Neural crest cell (in vitro differentiated cells): ENCODE measurements at regions not wholly inside any gene's neighbourhood (a gene's known extent, or its start where the extent isn't known, plus 50 kb on each side); places are given as distances from the start of the nearest gene placed in this dataset.

Source experiments
- DNase-seq: peaks from one replicate; pipeline ENCODE4 v3.0.0; 2021; ENCODE audit warnings: low read depth, mixed read lengths, low spot score
- H3K27ac Mint-ChIP-seq: one replicate; pipeline ENCODE4 v1.8.0; 2021; ENCODE audit warnings: mild to moderate bottlenecking, mixed read lengths; ENCODE audit not compliant: unreplicated experiment
- H3K27me3 Mint-ChIP-seq: 2 replicates; pipeline ENCODE4 v1.8.0; 2021; ENCODE audit warnings: low read depth, mild to moderate bottlenecking, mixed read lengths
- H3K36me3 Mint-ChIP-seq: 2 replicates; pipeline ENCODE4 v1.8.0; 2021; ENCODE audit warnings: low read depth, mild to moderate bottlenecking, mixed read lengths
- H3K4me1 Mint-ChIP-seq: 2 replicates; pipeline ENCODE4 v1.8.0; 2021; ENCODE audit warnings: mixed read lengths
- H3K4me3 Mint-ChIP-seq: one replicate; pipeline ENCODE4 v1.8.0; 2021; ENCODE audit warnings: mild to moderate bottlenecking, mixed read lengths
- H3K9me3 Mint-ChIP-seq: 2 replicates; pipeline ENCODE4 v1.8.0; 2021; ENCODE audit warnings: mixed read lengths
- TF ChIP-seq, protein P1 (sequence below): fragments of 200-600 bp; sonication (generic); conservative IDR thresholded peaks from 2 replicates; pipeline ENCODE4 v1.5.0; 2021; ENCODE audit warnings: antibody characterized with exemption, mild to moderate bottlenecking

DNA sequence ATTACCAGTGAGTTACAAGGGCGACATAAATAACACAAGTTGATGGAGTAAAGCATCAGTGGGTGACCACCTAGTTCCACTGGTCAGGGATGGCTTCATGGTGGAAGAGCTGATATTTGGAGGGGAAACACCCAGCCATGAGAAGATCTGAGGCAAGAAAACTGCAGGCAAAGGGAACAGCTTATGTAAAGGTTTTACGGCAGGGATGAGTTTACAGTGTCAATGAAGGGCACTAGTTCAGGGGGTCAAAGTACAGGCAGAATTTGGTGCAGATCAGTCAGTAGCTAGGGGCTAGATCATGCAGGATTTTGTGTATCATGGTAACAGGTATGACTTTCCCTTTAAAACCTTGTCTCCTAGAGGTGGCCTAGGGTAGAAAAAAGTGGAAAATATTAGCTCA, 339.6 kb downstream of the PMP22 start:
- TF ChIP-seq, protein P1, sequence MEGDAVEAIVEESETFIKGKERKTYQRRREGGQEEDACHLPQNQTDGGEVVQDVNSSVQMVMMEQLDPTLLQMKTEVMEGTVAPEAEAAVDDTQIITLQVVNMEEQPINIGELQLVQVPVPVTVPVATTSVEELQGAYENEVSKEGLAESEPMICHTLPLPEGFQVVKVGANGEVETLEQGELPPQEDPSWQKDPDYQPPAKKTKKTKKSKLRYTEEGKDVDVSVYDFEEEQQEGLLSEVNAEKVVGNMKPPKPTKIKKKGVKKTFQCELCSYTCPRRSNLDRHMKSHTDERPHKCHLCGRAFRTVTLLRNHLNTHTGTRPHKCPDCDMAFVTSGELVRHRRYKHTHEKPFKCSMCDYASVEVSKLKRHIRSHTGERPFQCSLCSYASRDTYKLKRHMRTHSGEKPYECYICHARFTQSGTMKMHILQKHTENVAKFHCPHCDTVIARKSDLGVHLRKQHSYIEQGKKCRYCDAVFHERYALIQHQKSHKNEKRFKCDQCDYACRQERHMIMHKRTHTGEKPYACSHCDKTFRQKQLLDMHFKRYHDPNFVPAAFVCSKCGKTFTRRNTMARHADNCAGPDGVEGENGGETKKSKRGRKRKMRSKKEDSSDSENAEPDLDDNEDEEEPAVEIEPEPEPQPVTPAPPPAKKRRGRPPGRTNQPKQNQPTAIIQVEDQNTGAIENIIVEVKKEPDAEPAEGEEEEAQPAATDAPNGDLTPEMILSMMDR, result no peak
- no peaks in the 10 kb centered on the region for H3K27me3 Mint-ChIP-seq
- peaks cover 11% of the 10 kb centered on the region for H3K36me3 Mint-ChIP-seq
- DNase-seq, result no peak
- peaks cover 11% of the 10 kb centered on the region for H3K9me3 Mint-ChIP-seq
- peaks cover 31% of the 10 kb centered on the region for H3K4me1 Mint-ChIP-seq
- H3K4me3 Mint-ChIP-seq, result peak overlapping the region; percentile 18
- H3K27ac Mint-ChIP-seq, result peak overlapping the region; percentile 53

DNA sequence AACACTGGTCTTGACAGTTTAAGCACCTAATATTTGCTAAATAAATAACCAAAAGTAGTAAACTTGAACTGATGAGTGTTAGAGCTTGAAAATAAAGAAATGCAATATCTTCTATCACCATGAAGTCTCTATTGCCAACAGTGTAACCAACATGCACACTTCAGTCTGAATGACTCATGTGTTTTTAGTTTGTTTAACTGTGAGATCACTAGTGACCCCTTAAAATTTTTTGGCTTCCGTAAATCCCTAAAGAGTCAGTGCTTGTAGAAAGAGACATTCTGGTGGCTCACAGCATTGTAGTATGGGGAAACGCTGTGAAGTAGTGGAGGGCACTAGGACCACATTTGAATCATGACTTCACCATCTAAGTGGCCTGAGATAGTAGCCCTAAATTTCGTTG, 341.1 kb downstream of the PMP22 start:
- TF ChIP-seq, protein P1, result no peak
- no peak overlapping the region for H3K27ac Mint-ChIP-seq
- no peaks in the 10 kb centered on the region for H3K27me3 Mint-ChIP-seq
- H3K4me1 Mint-ChIP-seq, result peaks cover 30% of the 10 kb centered on the region
- H3K9me3 Mint-ChIP-seq, result peaks cover 7% of the 10 kb centered on the region
- no peak overlapping the region for H3K4me3 Mint-ChIP-seq
- DNase-seq, result no peak
- peaks cover 11% of the 10 kb centered on the region for H3K36me3 Mint-ChIP-seq

DNA sequence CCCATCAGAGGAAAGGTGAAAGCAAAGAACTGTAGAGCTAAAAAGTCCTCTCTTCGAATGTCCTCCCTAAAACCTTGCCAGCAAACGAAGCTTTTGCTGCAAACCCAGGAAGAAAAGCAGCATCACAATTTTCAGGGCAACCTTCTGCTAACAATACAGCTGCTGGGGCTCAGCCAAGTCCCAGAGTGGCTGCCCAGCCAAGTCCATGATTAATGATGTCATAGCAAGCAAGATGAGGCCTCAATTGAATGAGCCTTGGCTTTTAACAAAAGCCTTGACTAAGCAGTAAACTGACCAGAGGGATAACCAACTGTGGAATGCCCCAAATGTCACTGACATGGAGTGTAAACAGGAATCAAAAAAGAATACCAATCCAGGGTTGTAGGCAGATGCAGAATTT, 342.7 kb downstream of the PMP22 start:
- Mint-ChIP-seq H3K4me1 (peaks cover 24% of the 10 kb centered on the region), H3K27ac (peak overlapping the region; percentile 10), H3K4me3 (no peak overlapping the region), H3K27me3 (no peaks in the 10 kb centered on the region), H3K9me3 (peaks cover 10% of the 10 kb centered on the region), H3K36me3 (peaks cover 13% of the 10 kb centered on the region)
- DNase-seq, result no peak
- TF ChIP-seq, protein P1, result no peak

DNA sequence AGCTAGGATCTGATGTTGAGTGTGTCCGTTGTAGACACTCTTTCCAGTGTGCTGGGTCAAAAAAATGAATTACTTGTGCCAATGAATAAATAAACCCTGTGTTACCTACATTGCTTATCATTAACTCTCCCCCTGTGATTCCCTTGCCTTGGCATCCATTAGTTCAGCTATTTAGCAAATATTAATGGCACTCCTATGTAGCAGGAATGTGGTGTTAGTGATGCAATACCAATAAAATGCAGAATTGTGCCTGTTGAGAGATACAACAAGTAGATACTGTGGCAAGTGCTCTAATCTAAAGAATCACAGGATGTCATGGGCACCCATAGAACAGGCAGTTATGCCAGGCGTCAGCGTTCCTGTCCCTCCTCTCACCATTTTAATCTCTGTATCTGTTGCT, 343.2 kb downstream of the PMP22 start:
- H3K27me3 Mint-ChIP-seq, result no peaks in the 10 kb centered on the region
- H3K4me3 Mint-ChIP-seq, result no peak overlapping the region
- no peak overlapping the region for H3K27ac Mint-ChIP-seq
- TF ChIP-seq, protein P1, result no peak
- H3K9me3 Mint-ChIP-seq, result peaks cover 10% of the 10 kb centered on the region
- H3K4me1 Mint-ChIP-seq, result peaks cover 26% of the 10 kb centered on the region
- no peak for DNase-seq
- peaks cover 13% of the 10 kb centered on the region for H3K36me3 Mint-ChIP-seq

DNA sequence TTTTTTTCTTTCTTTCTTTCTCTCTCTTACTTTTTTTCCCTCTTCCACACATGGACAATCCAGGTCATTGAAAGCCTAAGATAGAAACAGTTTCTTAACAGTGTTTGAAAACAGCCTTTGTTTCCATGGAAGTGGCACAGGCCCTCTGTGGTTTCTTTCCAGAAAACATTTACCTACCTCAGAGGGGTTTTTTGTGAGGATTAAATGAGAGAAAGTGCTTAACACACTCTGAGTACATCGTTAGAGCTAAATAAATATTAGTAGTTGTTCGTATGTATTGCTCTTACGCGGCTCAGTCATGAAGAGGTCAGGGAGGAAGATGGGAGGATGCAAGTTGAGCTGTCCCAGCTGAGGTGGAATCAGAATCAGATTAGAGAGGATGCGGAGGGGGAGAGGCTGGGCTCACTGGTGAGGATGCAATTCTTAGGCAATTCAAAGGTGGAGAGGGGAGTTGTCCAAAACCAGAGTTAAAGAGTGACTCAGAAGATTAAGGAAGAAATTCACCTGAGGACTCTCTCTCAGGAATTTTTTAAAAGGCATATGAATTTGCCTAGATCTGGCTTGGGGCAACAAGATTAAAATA, 345.4 kb downstream of the PMP22 start:
- Mint-ChIP-seq H3K4me1 (peaks cover 8% of the 10 kb centered on the region), H3K9me3 (peaks cover 10% of the 10 kb centered on the region), H3K4me3 (no peak overlapping the region), H3K27ac (no peak overlapping the region), H3K36me3 (peaks cover 17% of the 10 kb centered on the region), H3K27me3 (no peaks in the 10 kb centered on the region)
- DNase-seq, result no peak
- TF ChIP-seq, protein P1, result no peak
